ENCODE measurements at regions not wholly inside any gene's neighbourhood (a gene's known extent, or its start where the extent isn't known, plus 50 kb on each side); places are given as distances from the start of the nearest gene placed in this dataset.

- TF ChIP-seq EZH2 (IDR thresholded peaks at IDR 0.05; ENCODE audit: low read depth, unreplicated experiment): no peak
- no peak for TF ChIP-seq CTCF (conservative IDR thresholded peaks at IDR 0.05; ENCODE audit: low read depth in 2 of 2)
These were observed 79.9 kb upstream of the TMTC4 start for GRCh38 chr13:100754459-100754858.

All from GM23338 (cell line).